ENCODE measurements at regions not wholly inside any gene's neighbourhood (a gene's known extent, or its start where the extent isn't known, plus 50 kb on each side); places are given as distances from the start of the nearest gene placed in this dataset.

- TF ChIP-seq, protein P1, sequence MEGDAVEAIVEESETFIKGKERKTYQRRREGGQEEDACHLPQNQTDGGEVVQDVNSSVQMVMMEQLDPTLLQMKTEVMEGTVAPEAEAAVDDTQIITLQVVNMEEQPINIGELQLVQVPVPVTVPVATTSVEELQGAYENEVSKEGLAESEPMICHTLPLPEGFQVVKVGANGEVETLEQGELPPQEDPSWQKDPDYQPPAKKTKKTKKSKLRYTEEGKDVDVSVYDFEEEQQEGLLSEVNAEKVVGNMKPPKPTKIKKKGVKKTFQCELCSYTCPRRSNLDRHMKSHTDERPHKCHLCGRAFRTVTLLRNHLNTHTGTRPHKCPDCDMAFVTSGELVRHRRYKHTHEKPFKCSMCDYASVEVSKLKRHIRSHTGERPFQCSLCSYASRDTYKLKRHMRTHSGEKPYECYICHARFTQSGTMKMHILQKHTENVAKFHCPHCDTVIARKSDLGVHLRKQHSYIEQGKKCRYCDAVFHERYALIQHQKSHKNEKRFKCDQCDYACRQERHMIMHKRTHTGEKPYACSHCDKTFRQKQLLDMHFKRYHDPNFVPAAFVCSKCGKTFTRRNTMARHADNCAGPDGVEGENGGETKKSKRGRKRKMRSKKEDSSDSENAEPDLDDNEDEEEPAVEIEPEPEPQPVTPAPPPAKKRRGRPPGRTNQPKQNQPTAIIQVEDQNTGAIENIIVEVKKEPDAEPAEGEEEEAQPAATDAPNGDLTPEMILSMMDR (IDR thresholded peaks at IDR 0.05 in 8 of 11, conservative IDR thresholded peaks at IDR 0.05 in 3 of 11): no peak
- no peak for TF ChIP-seq POLR2AphosphoS5 (IDR thresholded peaks at IDR 0.05)
Measured at GRCh38 chr7:92916770-92917224, 80.4 kb upstream of the CDK6 start.
